Astrocyte of the cerebellum (primary cell): ENCODE measurements at regions not wholly inside any gene's neighbourhood (a gene's known extent, or its start where the extent isn't known, plus 50 kb on each side); places are given as distances from the start of the nearest gene placed in this dataset.

Experiments used
- DNase-seq: peaks from one replicate; pipeline ENCODE4 v3.0.0-alpha.2; 2011; ENCODE audit warnings: low read depth
- H3K4me3 ChIP-seq: 2 replicates; pipeline ENCODE4 v1.5.1; 2011; ENCODE audit warnings: mild to moderate bottlenecking, low read depth, low read length, moderate library complexity
- CTCF ChIP-seq: IDR thresholded peaks from 2 replicates; pipeline ENCODE4 v1.5.1; 2012; ENCODE audit warnings: low read length, low read depth, moderate library complexity, mild to moderate bottlenecking; ENCODE audit errors: missing control alignments
- in situ Hi-C: cut with HindIII; loops from 2 replicates; pipeline ENCODE4 v1.10.0; 2017; ENCODE audit warnings: low sequenced_read_pairs

- TF ChIP-seq CTCF = no peak
- no peak overlapping the region for H3K4me3 ChIP-seq
- no peak for DNase-seq
- in situ Hi-C loops = no loop called here
Observed at GRCh38 chr7:25536851-25537250, 308.6 kb upstream of the NPVF start.

GRCh38 chr7:25537662-25538375, 309.5 kb upstream of the NPVF start:
- no peak overlapping the region for H3K4me3 ChIP-seq
- TF ChIP-seq CTCF = no peak
- DNase-seq = no peak
- in situ Hi-C loops = no loop called here

GRCh38 chr7:25541094-25541821, 313.0 kb upstream of the NPVF start:
- in situ Hi-C loops = no loop called here
- no peak for TF ChIP-seq CTCF
- no peak for DNase-seq
- H3K4me3 ChIP-seq = no peak overlapping the region

GRCh38 chr7:25541877-25542276, 313.6 kb upstream of the NPVF start:
- no peak for DNase-seq
- no peak overlapping the region for H3K4me3 ChIP-seq
- in situ Hi-C loops = no loop called here
- TF ChIP-seq CTCF = no peak

- no peak for TF ChIP-seq CTCF
- H3K4me3 ChIP-seq = no peak overlapping the region
- in situ Hi-C loops = no loop called here
- DNase-seq = no peak
Observed at GRCh38 chr7:25543210-25543609, 314.9 kb upstream of the NPVF start.

- no peak for TF ChIP-seq CTCF
- DNase-seq = no peak
- in situ Hi-C loops = no loop called here
- no peak overlapping the region for H3K4me3 ChIP-seq
Observed at GRCh38 chr7:25543798-25544197, 315.5 kb upstream of the NPVF start.
